ENCODE measurements at regions not wholly inside any gene's neighbourhood (a gene's known extent, or its start where the extent isn't known, plus 50 kb on each side); places are given as distances from the start of the nearest gene placed in this dataset.
A peak's percentile ranks its signal among the peaks of the same experiment; 100 is the strongest.

DNA sequence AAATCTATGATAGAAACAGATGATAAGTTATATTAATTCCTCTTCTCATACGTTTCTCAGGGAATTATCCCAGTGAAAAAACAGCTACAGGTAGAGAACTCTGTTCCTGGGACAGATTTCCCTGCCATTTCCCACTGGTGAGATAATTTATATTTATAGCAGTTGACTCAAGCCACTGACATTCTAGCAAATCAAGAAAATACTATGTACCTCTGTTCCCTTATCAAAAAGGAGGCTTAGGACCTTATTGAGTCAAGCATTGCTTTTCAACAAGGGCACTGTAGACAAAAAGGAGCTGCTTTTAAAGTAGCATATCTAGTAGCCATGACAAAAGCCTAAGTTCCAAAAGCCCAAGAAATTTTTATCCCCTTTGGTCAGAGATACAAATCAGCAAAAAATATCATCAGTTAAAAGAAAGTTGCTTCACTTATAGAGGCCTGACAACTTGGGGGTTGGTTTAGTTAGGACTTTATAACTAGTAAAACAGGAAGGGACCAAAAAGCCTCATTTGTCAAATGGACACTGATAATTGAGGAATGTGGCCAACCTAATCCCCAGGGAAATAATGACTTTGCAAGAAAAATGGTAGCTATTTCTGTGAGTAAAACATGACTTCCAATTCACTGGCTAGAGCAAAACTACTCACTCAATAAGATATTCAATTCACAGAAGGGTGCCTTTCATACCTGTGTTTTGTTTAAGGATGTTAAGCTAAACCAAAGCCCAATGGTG is 652.5 kb downstream of the SLITRK1 start:
- TF ChIP-seq, protein P1, sequence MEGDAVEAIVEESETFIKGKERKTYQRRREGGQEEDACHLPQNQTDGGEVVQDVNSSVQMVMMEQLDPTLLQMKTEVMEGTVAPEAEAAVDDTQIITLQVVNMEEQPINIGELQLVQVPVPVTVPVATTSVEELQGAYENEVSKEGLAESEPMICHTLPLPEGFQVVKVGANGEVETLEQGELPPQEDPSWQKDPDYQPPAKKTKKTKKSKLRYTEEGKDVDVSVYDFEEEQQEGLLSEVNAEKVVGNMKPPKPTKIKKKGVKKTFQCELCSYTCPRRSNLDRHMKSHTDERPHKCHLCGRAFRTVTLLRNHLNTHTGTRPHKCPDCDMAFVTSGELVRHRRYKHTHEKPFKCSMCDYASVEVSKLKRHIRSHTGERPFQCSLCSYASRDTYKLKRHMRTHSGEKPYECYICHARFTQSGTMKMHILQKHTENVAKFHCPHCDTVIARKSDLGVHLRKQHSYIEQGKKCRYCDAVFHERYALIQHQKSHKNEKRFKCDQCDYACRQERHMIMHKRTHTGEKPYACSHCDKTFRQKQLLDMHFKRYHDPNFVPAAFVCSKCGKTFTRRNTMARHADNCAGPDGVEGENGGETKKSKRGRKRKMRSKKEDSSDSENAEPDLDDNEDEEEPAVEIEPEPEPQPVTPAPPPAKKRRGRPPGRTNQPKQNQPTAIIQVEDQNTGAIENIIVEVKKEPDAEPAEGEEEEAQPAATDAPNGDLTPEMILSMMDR (IDR thresholded peaks at IDR 0.05; ENCODE audit: poor library complexity, severe bottlenecking) = no peak
- H3K4me1 ChIP-seq (ENCODE audit: insufficient read depth, poor library complexity, severe bottlenecking) = peaks cover 7% of the 10 kb centered on the region
- no peaks in the 10 kb centered on the region for H3K36me3 ChIP-seq (ENCODE audit: low read depth)
- ATAC-seq (ENCODE audit: low read depth) (no peak), DNase-seq (ENCODE audit: low spot score) (no peak)
- no peaks in the 10 kb centered on the region for H3K9me3 ChIP-seq (ENCODE audit: severe bottlenecking)
- no peak overlapping the region for H3K27ac ChIP-seq (ENCODE audit: poor library complexity, severe bottlenecking)
- H3K27me3 ChIP-seq (ENCODE audit: insufficient read depth, poor library complexity, severe bottlenecking) = no peaks in the 10 kb centered on the region
- no peak overlapping the region for H3K4me3 ChIP-seq (ENCODE audit: severe bottlenecking)

DNA sequence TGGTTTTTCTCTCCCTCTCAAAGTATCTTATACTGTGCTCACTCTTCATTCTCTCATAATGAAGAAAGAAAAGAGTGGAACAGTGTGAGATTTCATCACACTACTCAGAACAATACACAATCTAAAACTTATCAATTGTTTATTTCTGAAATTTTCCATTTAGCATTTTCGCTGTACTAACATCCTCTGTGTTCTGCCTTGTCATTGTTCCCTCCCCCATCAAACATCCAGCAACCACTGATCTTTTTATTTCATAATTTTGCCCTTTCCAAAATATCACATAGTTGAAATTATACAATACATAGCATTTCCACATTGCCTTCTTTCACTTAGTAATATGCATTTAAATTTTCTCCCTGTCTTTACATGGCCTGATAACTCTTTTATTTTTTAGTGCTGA is 658.7 kb downstream of the SLITRK1 start:
- Histone ChIP-seq H3K9me3 (ENCODE audit: severe bottlenecking) (no peaks in the 10 kb centered on the region), H3K4me1 (ENCODE audit: insufficient read depth, poor library complexity, severe bottlenecking) (peaks cover 41% of the 10 kb centered on the region), H3K4me3 (ENCODE audit: severe bottlenecking) (no peak overlapping the region), H3K27me3 (ENCODE audit: insufficient read depth, poor library complexity, severe bottlenecking) (no peaks in the 10 kb centered on the region), H3K27ac (ENCODE audit: poor library complexity, severe bottlenecking) (no peak overlapping the region), H3K36me3 (ENCODE audit: low read depth) (no peaks in the 10 kb centered on the region)
- TF ChIP-seq, protein P1 (IDR thresholded peaks at IDR 0.05; ENCODE audit: poor library complexity, severe bottlenecking) = no peak
- DNase-seq (ENCODE audit: low spot score) = no peak
- ATAC-seq (ENCODE audit: low read depth) = no peak

DNA sequence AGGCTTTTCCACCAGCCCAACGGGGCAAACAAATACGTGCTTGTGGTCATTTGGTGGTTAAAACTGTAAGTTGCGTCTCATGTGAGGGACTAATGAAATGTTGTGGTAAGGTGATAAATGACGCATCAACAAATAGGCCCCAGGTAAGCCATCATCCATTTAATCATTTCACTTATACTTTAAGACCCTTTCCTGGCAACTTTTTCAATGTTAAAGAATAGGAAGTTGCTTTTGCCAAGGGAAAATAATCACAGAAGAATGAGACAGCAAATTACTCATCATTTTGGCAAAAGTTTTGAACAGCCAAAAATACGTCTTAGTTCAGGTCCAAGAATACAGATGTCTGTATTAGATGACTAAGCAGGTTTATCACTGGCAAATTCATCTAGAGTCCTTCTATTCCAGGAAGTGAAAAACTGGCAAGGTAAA is 660.4 kb downstream of the SLITRK1 start:
- H3K27ac ChIP-seq (ENCODE audit: poor library complexity, severe bottlenecking) = peak overlapping the region; percentile 88
- TF ChIP-seq, protein P1 (IDR thresholded peaks at IDR 0.05; ENCODE audit: poor library complexity, severe bottlenecking) = no peak
- H3K9me3 ChIP-seq (ENCODE audit: severe bottlenecking) = no peaks in the 10 kb centered on the region
- no peak overlapping the region for H3K4me3 ChIP-seq (ENCODE audit: severe bottlenecking)
- peaks cover 41% of the 10 kb centered on the region for H3K4me1 ChIP-seq (ENCODE audit: insufficient read depth, poor library complexity, severe bottlenecking)
- ATAC-seq (ENCODE audit: low read depth) (peak; percentile 85), DNase-seq (ENCODE audit: low spot score) (no peak)
- H3K27me3 ChIP-seq (ENCODE audit: insufficient read depth, poor library complexity, severe bottlenecking) = no peaks in the 10 kb centered on the region
- no peaks in the 10 kb centered on the region for H3K36me3 ChIP-seq (ENCODE audit: low read depth)

DNA sequence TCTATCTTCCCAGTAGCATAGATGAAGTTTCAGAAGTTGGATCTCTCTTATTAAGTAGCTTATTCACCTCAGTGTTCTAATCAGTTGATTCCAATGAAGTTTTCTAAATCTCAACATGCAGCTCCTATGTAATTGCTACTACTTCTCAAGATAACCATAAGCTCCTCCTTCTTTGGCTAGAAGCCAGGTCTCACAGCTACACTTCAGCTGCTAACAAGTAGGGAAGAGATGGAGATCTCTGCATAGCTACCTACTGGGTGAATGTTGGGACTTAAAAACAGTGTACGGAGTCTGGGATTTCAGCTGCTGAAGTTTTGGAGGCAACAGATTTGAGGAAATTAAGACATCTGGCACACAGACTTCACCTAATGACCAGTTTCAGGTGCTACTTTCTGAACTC is 661.0 kb downstream of the SLITRK1 start:
- TF ChIP-seq, protein P1 (IDR thresholded peaks at IDR 0.05; ENCODE audit: poor library complexity, severe bottlenecking) = no peak
- no peaks in the 10 kb centered on the region for H3K9me3 ChIP-seq (ENCODE audit: severe bottlenecking)
- no peaks in the 10 kb centered on the region for H3K36me3 ChIP-seq (ENCODE audit: low read depth)
- no peak for DNase-seq (ENCODE audit: low spot score)
- ATAC-seq (ENCODE audit: low read depth) = peak; percentile 64; the same call in 2 of the 3 replicates
- H3K27ac ChIP-seq (ENCODE audit: poor library complexity, severe bottlenecking) = peak overlapping the region; percentile 88
- H3K4me1 ChIP-seq (ENCODE audit: insufficient read depth, poor library complexity, severe bottlenecking) = peaks cover 44% of the 10 kb centered on the region
- H3K27me3 ChIP-seq (ENCODE audit: insufficient read depth, poor library complexity, severe bottlenecking) = no peaks in the 10 kb centered on the region
- no peak overlapping the region for H3K4me3 ChIP-seq (ENCODE audit: severe bottlenecking)

DNA sequence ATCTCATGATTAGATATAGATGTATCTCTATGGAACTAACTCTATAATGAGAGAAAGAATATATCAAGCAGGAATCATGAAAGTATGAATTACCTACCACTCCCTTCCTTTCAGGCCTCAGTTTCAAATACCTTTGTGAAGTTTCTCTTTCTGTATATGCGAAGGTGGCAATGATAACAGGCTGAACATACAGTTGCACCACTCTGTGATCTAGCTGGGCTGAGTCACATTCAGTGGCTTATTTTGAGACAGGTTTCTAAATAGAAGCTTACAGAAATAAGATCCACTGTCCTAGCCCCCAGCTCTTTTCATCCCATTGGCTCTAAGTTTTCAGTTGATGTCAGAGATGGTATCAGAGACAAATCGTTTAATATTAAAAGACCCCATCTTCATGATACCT is 662.0 kb downstream of the SLITRK1 start:
- TF ChIP-seq, protein P1 (IDR thresholded peaks at IDR 0.05; ENCODE audit: poor library complexity, severe bottlenecking) = no peak
- DNase-seq (ENCODE audit: low spot score) (no peak), ATAC-seq (ENCODE audit: low read depth) (no peak)
- Histone ChIP-seq H3K27me3 (ENCODE audit: insufficient read depth, poor library complexity, severe bottlenecking) (no peaks in the 10 kb centered on the region), H3K36me3 (ENCODE audit: low read depth) (no peaks in the 10 kb centered on the region), H3K27ac (ENCODE audit: poor library complexity, severe bottlenecking) (peak overlapping the region; percentile 88), H3K4me3 (ENCODE audit: severe bottlenecking) (no peak overlapping the region), H3K4me1 (ENCODE audit: insufficient read depth, poor library complexity, severe bottlenecking) (peaks cover 52% of the 10 kb centered on the region), H3K9me3 (ENCODE audit: severe bottlenecking) (peaks cover 1% of the 10 kb centered on the region)
